HG03066 (cell line): ENCODE measurements at regions not wholly inside any gene's neighbourhood (a gene's known extent, or its start where the extent isn't known, plus 50 kb on each side); places are given as distances from the start of the nearest gene placed in this dataset.

Experiments used
- ATAC-seq: cut with Tn5 transposase; IDR thresholded peaks from one replicate; pipeline ENCODE4 v1.9.1; 2021; ENCODE audit warnings: low read depth; ENCODE audit not compliant: unreplicated experiment

DNA sequence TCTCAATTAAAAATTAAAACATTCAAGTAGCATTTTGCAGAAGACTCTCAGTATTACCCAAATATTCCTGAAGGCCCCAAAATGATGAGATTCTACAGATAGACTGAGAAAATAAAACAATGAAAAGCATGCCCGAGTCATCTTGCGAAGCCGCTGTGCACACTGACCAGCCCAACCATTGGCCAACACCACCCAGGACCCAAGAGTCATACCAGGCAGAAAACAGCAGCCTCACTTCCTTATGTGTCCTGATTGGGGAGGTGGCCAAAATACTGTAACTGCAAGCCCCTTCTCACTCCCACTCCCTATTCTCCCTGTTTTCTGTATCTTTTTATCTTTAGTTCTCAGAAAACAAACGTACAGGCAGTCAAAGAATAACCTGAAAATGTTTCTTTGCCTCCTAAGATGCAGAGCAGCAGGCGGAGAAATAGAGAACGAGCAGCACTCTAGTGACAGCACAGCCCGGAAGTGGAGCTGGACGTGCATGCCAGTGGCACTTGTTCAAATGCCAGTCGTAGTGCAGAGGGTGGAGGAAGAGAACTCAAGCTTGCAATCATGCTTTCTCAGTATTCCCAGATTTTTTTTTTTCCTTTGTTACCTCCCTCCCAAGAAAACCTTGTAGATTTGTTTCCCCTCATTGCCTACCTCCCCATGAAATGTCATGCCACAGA lies 182.3 kb upstream of the SOX9 start:
- no peak for ATAC-seq

DNA sequence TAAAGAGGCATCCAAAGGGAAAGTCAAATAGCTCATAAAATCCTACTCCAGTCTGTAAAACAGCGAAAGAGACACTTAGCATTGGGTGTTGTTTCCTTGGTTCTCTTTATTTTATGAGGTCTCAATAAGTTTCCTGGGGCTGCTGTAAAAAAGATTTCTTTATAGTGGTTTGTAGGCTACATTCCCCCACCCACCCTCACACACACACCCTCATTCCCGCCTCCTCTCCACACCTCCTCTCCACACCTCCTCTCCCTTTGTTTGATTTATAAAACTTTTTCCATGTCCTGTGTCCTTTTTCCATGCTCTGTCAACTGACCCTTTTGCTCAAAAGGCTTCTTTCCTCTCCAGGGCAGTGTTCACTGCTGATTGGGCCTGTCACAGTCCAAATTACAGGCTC lies 178.9 kb upstream of the SOX9 start:
- no peak for ATAC-seq

DNA sequence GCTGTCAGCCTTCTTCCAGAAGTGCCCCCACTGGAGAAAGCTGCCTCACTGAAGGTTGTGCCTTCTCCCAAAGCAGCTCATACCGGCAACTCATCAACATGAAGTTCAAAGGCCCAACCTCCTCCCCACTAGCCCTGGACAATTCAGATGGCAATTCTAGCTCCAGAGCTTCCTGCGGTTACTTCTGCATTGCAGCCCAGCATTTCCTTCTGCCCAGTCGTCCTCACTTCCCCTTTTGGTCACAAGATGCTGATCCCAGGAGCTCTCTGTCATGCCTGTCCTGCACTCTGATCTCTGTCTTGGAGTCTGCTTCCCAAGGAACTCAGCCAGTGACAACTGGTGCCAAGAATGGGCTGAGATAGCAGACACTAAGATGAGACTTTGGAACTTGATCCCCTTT lies 178.2 kb upstream of the SOX9 start:
- ATAC-seq = no peak

DNA sequence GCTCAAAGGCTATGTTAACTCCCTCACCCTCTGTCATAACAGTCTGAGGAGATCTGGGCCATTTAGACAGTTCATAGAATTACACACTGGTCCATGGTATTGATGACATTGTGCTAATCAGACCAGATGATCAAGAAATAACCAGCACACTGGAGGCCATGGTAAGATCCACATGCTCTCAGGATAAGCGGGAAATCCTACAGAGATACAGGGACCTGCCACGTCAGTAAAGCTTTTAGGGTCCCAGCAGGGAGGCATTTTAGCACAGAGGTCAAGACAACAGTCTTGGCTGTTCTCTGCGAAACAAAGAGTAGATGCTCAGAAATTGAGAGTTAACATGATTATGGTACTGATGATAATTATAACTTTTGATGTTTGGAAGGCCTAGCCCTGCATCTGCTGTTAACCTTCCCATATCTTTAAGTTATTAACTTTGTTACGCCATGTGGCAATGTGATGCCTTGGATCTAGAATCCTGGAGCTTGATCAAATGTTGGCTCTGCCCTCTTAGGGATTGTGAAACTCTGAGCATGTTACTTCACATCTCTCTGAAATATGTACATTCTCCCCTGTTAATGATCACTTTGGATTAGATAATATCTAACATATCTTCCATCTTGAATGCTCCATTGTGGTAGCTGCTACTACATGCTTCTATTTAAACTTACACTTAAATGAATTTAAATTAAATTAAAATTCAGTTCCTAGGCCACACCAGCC lies 172.0 kb upstream of the SOX9 start:
- no peak for ATAC-seq

DNA sequence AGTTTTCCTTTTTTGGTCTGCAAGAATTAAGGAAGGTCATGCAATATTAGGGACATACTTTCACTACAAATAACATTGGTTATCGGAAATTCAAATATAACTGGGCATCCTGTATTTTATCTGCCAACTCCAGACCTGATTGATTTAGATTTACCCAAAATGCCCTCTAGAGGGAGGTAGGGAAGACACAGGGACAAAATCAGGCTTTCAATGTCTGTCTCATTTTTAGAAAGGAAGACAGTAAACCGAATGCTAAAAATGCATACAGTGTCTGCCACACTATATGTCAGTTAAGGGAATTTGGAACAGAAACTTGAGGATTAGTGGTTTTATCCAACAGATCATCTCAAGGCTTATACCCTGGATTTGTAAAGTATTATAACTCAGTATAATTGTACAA lies 161.7 kb upstream of the SOX9 start:
- ATAC-seq = no peak

DNA sequence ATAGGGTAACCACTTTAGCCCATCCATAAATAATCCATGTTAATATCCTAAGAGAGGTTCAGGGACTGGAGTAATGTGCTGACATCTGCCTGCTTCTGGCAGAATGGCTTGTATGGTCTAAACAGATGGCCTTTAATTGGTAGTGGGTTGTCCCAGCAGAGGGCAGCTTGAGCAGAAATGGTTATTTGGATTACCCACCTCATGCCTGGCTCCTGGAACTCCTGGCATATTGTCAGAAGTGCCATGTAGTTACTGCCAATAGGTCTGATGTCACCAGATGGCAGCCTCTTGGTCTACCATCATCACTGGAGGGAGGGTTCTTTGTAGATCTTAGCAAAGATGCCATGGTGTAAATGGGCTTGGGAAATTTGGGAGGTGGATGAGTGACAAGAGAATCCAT lies 157.5 kb upstream of the SOX9 start:
- no peak for ATAC-seq

DNA sequence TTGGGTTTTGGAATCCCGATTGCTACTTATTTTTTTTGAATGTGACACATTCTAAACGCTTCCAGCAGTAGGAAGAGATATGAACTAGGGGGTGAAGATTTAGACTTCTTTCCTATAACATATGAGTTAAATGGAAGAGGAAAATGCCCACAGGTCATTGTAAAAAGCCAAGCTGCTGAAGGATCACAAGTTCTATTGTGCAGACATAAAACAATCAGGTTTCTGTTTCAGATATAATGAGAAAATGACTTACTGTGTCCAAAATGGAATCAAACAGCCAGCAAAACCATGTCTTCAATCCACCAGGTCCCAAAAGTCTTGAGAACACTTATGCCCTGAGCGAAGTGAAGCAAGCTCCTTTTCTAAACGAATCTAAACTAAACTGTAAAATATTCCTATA lies 157.0 kb upstream of the SOX9 start:
- no peak for ATAC-seq

DNA sequence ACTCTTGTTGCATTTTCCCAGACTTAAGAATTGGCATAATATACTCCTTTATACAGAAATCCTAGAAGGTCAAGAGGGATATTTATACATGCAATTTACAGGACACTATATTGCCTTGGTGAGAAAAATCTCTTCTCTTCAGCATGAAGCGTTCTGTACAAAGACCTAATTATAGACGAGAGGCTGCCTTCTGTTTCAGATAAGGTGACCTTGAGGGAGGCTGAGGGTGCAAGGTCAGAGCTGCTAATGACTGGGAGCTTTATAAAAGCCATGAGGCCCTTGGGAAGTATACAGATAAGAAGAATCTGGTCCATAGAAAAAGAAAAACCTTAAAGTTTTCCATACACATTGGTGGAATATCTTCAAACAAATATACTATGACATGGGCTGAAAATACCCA lies 156.3 kb upstream of the SOX9 start:
- ATAC-seq = no peak

DNA sequence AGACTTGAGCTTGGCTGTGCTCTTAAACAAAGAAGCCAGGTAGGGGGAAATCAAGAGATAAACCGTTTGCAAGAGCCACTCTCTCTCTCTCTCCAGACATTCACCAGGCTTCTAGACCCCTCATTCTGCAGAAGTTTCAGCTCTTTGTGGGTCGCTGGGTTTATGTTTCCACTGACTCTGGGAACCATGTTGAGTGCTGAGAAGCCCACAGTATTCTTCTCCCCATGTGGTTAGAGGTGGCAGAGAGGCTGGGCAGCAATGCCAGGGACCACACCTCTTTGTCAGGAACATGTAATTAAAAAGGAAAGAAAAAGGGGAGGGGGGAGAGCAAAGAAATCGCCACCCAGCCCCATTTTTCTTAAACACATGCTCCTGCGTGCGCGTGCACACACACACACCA lies 154.8 kb upstream of the SOX9 start:
- no peak for ATAC-seq

DNA sequence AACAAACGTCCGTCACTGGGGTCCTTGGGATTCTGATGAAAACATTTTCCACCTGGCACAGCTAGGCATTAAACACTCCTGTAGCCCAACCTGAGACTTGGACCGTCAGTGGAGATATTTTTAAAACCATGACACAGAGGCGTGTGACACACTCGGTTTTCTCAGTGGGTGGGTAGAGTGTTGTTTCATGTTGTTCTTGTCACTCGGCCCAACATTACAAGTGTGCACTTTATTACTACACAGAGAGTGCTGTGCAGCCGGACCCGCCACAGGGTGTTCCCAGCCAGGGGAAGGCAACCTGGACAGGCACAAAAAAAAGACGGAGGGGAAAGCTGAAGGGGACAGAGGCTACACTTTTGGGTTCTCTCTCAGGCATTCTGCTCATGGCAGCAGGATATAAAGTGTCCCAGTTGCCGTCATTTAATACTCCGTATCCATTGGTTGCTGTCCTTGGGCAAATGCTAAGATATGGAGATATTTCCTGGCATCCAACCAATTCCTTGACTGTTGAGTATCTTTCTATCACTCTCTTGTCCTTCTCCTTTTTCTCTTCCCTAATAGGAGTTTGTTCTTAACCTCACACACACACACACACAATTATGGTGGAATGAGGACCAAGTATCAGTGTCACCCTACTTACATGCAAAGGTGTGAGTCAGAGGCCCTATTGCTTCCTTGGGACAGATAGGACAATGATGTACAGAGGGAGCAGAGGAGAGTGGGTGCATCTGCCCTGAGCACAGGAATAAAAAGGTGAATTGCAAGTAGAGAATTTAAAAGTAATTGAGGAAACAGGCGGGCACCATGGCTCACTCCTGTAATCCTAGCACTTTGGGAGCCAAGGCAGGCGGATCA lies 154.1 kb upstream of the SOX9 start:
- no peak for ATAC-seq

DNA sequence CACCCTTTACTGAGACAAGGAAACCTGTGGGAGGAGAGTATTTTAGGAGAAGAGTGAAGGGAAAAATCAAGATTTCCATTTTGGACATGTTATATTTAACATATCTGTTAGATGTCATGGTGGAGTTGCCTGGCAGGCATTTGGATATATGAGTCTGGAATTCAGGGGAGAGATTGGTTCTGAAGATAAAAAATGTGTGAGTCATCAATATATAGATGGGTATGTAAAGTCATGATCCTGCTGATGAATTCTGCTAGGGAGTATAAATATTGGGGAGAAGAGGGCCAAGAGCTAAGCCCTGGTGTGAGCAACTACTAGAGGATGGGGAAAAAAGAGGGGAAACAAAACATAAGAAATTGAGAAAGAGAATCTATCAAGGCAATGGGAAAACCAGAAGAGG lies 151.3 kb upstream of the SOX9 start:
- no peak for ATAC-seq

DNA sequence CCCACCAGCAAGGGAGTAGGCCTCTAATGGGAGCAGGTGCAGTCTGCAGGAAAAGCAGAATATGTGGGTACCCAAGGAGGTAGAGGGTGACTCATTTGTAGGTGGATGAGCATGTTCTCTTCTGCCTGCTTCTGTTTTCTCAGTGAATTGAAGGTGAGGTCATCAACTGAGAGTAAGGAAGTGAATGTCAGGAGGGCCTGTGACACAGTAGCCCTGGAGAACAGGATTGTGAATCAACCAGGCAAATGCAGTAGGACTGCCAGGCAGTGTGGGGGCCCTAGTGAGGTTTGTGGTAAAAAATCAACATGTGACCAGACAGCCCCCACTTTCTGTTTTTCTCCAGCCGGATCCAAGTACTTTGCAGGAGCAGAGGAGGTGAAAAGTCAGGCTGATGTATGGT lies 150.5 kb upstream of the SOX9 start:
- ATAC-seq = no peak

DNA sequence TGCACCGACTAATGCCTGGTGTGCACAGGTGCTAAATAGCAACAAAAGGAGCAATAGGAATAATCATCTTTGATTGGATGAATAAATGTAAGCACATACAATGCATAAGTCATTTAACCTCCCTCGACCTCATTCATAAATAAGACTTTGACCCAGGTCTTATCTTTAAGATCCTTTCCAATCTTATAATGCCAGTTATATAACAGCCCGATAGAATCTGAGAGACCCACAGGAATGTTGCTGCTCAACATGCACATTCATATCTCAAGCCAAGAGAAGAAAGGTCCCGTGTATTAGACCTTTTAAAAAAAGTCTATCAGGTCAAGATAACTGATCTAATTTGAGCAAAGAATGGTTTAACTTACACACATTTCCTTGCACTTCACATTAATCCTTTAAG lies 146.8 kb upstream of the SOX9 start:
- ATAC-seq = no peak

DNA sequence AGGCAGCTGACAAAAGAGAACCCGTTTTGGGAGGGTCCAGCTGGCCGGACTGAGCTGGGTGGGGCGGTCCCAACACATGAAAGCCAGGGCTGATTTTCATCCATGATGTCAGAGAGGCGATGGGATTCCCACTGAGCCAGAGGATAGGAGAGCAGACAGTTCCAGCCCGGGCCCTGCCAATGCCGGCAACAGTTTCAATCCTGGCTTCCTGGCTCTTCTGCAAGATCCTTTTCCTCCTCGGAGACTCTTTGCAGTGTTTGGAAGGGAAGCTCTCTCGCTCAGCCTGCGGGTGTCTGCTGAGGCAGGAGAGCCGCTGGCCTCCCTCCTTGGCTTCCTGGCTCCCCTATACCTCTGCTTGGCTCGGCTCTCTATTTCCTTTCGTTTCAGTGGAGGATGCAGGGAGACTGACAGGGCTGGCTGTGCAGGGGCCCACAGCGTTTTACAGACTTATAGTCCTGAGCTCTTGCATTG lies 145.5 kb upstream of the SOX9 start:
- no peak for ATAC-seq

DNA sequence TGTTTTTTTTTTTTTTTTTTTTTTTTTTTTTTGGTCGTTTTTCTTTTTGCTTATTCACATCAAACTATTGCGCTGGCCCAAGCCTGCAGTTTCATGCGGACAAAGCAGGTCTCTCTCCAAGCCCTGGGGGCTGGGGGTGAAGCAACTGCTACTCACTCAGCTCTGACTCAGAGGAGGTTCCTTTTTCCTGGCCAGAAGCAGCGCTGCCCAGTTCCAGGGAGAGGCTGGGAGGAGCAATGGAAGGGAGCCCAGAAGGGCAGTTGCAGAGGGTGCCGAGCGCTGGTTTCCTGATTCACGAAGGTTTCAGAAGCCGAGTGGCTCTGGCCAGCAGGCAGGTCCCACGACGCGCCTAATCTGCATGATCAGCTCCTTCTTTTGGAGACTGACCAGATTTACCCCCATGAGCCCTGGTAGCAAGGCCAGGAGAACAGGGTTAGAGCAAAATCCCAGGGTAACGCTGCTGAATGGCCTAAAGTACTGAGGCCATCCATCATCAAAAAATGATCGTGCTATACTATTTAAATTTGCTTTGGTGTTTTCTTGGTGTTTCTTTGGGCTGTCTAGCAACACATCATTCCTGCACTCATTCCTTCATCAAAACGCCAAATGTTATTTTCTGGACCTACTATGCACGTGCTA lies 144.7 kb upstream of the SOX9 start:
- no peak for ATAC-seq

DNA sequence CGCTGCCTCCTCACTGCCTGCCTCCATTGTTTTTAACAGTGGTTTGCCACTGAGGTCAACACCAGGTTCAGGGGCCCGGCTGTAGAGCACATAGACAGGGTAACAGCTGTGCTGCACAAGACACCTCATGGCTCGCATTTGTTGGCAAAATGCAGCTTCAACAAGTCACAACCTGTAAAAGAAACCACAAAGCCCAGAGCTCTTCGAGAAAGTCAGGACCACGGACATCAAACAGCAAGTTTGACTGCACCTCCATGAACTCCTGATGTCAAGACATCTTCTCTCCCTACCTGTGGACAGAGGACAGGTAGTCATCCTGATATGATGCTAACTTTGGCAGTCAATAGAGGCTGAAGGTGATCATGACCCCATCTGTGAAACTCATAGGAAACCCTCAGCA lies 142.4 kb upstream of the SOX9 start:
- ATAC-seq = no peak

DNA sequence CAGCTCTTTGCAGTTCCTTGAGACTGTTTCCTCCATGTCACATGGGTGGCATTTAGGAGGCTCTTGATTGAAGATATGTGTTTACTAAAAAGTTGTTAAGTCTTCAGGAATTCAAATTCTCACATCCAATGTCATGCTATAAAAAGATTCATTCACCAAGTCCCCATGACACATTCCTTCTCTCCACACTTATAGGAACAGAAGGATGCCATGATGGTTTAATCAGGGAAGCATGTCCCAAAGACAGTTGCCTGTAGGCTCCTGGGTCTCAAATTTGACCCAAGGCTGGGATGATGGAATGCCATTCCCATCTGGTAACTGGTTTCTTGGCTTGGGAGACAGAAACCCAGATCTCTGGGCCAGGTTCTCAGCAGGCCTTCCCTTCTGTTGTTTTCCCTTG lies 140.6 kb upstream of the SOX9 start:
- ATAC-seq = no peak

DNA sequence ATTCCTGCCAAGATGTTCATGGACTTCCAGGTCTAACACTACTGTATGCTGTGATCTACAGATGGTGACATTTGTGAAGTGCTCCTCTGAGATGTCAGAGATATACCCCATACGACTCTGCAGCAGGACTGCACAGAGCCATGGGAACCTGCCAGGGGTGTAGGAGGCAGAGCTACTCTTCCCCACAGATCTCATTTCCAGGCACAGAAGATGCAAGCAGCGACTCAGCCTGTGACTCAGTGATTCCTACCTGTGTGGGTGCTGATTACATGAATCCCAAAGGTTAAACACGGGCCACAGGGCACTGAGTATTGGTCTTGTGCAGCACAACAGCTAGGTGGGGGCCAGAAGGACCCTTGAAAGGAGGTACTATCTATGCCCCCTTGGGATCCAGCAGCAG lies 137.0 kb upstream of the SOX9 start:
- ATAC-seq = no peak

DNA sequence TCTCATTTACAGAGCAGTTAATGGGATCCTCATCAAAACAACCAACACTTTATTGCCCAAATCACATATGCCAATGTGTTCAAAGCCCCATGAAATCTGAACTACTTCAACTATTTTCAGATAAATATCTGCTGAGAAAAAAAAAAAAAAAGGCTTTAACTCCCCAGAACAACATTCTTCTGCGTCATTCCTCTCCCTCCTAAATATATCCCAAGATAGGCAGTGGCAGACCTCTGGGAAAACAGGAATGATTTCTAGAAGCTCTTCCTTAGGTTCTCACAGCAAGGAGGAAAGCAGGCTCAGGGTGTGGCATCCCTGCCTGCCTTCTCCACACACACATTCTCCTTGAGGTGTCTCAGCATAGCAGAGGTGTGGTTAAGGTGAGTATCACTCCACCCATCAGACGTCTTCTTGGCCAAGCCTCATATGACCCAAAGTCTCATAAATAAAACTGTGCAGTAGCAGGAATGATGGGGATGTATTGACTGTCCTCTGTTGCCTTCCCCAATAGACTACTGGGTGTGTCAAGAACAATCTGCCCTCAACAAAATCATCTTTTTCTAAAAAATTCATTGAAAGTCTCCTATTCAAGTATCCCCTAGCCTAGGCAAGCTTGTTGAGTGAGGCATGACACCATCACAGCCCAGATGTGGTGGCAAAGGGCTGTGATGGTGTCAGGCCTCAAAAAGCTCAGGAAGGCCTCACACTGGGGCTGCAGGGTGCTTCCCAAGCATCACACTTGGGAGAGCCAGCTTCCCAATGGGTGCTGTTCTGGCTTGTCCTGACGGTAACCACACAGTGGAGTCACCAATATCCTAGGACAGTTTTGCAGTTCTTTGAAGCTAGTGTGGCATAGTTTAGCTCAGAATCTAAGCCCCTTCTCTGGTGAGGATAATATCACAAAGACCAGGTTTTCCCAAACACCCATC lies 135.4 kb upstream of the SOX9 start:
- ATAC-seq = no peak

DNA sequence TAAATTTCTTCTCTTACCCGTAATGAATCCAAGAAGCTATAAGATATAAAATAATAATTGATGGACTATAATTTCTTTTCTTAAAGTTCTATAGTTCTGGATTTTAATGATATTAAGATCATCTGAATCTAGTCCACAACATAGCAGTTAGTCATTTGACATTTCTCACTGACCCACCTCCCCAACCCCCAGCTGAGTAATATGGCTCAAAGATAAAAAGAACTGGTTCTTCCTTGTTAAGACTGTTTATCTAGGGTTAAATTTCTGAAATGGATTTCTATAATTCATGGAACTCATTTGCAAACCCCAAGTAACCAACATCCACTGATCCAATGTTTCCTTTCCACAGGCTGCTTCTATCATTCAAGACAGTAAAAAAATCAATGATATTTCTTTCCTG lies 133.9 kb upstream of the SOX9 start:
- ATAC-seq = no peak
